Neural progenitor cell (in vitro differentiated cells): ENCODE measurements at regions not wholly inside any gene's neighbourhood (a gene's known extent, or its start where the extent isn't known, plus 50 kb on each side); places are given as distances from the start of the nearest gene placed in this dataset.

Source experiments
- DNase-seq: peaks from one replicate; pipeline ENCODE4 v3.0.0-alpha.2; 2016; ENCODE audit warnings: low spot score
- H2AFZ ChIP-seq: fragments of 200-600 bp; sonication (generic); replicated peaks from 2 replicates; pipeline ENCODE4 v1.6.1; 2016; ENCODE audit warnings: antibody characterized with exemption
- H3F3A ChIP-seq: fragments of 200-600 bp; sonication (generic); 2 replicates; pipeline ENCODE4 v1.6.1; 2016; ENCODE audit warnings: antibody characterized with exemption, low read depth
- H3K27ac ChIP-seq: fragments of 200-600 bp; sonication (generic); 2 replicates; pipeline ENCODE4 v1.5.1; 2016; ENCODE audit warnings: mild to moderate bottlenecking
- H3K27me3 ChIP-seq: fragments of 200-600 bp; sonication (generic); 2 replicates; pipeline ENCODE4 v1.6.1; 2016; ENCODE audit warnings: mild to moderate bottlenecking, moderate library complexity
- H3K36me3 ChIP-seq: fragments of 200-600 bp; sonication (generic); 2 replicates; pipeline ENCODE4 v1.5.1; 2016
- H3K4me1 ChIP-seq: fragments of 200-600 bp; sonication (generic); 2 replicates; pipeline ENCODE4 v1.6.1; 2016; ENCODE audit warnings: mixed run types
- H3K4me2 ChIP-seq: fragments of 200-600 bp; sonication (generic); 2 replicates; pipeline ENCODE4 v1.6.1; 2016
- H3K4me3 ChIP-seq: fragments of 200-600 bp; sonication (generic); 2 replicates; pipeline ENCODE4 v1.5.1; 2016
- H3K79me2 ChIP-seq: fragments of 200-600 bp; sonication (generic); 2 replicates; pipeline ENCODE4 v1.6.1; 2016; ENCODE audit warnings: low read depth
- H3K9ac ChIP-seq: fragments of 200-600 bp; sonication (generic); 2 replicates; pipeline ENCODE4 v1.6.1; 2016
- H3K9me3 ChIP-seq: fragments of 200-600 bp; sonication (generic); 2 replicates; pipeline ENCODE4 v1.5.1; 2016; ENCODE audit warnings: low read depth
- H4K20me1 ChIP-seq: fragments of 200-600 bp; sonication (generic); 2 replicates; pipeline ENCODE4 v1.6.1; 2016; ENCODE audit warnings: low read depth
- H3K27ac Mint-ChIP-seq: 3 replicates; pipeline ENCODE4 v1.8.0; 2021; ENCODE audit warnings: mixed read lengths
- H3K27me3 Mint-ChIP-seq: 2 replicates; pipeline ENCODE4 v1.8.0; 2022; ENCODE audit warnings: low read depth, mild to moderate bottlenecking, inconsistent platforms, moderate library complexity, mixed read lengths; ENCODE audit not compliant: insufficient read depth
- H3K36me3 Mint-ChIP-seq: 3 replicates; pipeline ENCODE4 v1.8.0; 2021; ENCODE audit warnings: mixed read lengths
- H3K4me1 Mint-ChIP-seq: 3 replicates; pipeline ENCODE4 v1.8.0; 2021; ENCODE audit warnings: mixed read lengths
- H3K4me3 Mint-ChIP-seq: 3 replicates; pipeline ENCODE4 v1.8.0; 2021; ENCODE audit warnings: mild to moderate bottlenecking, moderate library complexity, mixed read lengths
- H3K9me3 Mint-ChIP-seq: 3 replicates; pipeline ENCODE4 v1.8.0; 2020; ENCODE audit warnings: mixed read lengths
- CTCF ChIP-seq: fragments of 200-600 bp; sonication (generic); IDR thresholded peaks from 2 replicates; pipeline ENCODE4 v1.5.1; 2017; ENCODE audit warnings: antibody characterized with exemption, mild to moderate bottlenecking
- EZH2 ChIP-seq: fragments of 200-600 bp; sonication (generic); IDR thresholded peaks from 2 replicates; pipeline ENCODE4 v1.6.1; 2017; ENCODE audit warnings: antibody characterized with exemption, mild to moderate bottlenecking, moderate library complexity
- EZH2phosphoT487 ChIP-seq: fragments of 200-600 bp; sonication (generic); IDR thresholded peaks from 2 replicates; pipeline ENCODE4 v1.6.1; 2017; ENCODE audit warnings: antibody characterized with exemption

- Histone ChIP-seq H3K36me3 (no peaks in the 10 kb centered on the region), H3K4me2 (no peak overlapping the region), H3K9ac (no peak overlapping the region), H3K4me1 (no peaks in the 10 kb centered on the region), H3F3A (no peaks in the 10 kb centered on the region), H3K27ac (no peak overlapping the region), H2AFZ (no peak overlapping the region), H3K27me3 (no peaks in the 10 kb centered on the region), H4K20me1 (no peaks in the 10 kb centered on the region), H3K79me2 (no peaks in the 10 kb centered on the region), H3K9me3 (no peaks in the 10 kb centered on the region), H3K4me3 (no peak overlapping the region)
- Mint-ChIP-seq H3K27me3 (no peaks in the 10 kb centered on the region), H3K36me3 (no peaks in the 10 kb centered on the region), H3K27ac (no peak overlapping the region), H3K4me3 (no peak overlapping the region), H3K4me1 (peaks cover 25% of the 10 kb centered on the region), H3K9me3 (peaks cover 4% of the 10 kb centered on the region)
- TF ChIP-seq CTCF (peak; percentile 48), EZH2 (no peak)
- peak; percentile 26 for DNase-seq
Observed at GRCh38 chr10:85105614-85106255, 777.3 kb downstream of the CCSER2 start.

DNA sequence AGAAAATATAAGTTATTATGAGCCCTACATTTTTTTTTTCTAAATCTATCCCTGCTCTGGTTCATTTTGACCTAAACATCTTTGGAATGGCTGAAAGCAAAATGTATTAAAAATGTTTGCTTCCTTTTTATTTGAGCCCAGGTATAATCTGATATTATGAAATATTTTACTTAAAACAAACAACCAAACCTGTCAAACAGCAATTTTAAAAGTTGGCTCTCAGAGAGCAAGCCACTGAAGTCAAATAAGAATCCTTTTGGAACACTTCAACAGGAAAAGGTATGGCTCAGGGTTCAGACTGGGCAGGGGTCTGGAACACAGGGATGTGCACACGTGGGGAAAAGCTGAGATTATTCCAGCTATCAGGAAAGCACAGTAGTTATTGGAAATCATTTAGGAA is 782.9 kb downstream of the CCSER2 start:
- no peaks in the 10 kb centered on the region for H3K9me3 ChIP-seq
- no peak overlapping the region for H3K27ac ChIP-seq
- H3K4me2 ChIP-seq: no peak overlapping the region
- H3K36me3 ChIP-seq: no peaks in the 10 kb centered on the region
- no peaks in the 10 kb centered on the region for H3K27me3 Mint-ChIP-seq
- H4K20me1 ChIP-seq: no peaks in the 10 kb centered on the region
- no peak overlapping the region for H3K4me3 ChIP-seq
- TF ChIP-seq EZH2 (no peak), CTCF (no peak), EZH2phosphoT487 (no peak)
- H3K9me3 Mint-ChIP-seq: no peaks in the 10 kb centered on the region
- no peak overlapping the region for H3K9ac ChIP-seq
- H3K4me1 Mint-ChIP-seq: peaks cover 2% of the 10 kb centered on the region
- H3K36me3 Mint-ChIP-seq: no peaks in the 10 kb centered on the region
- no peaks in the 10 kb centered on the region for H3K27me3 ChIP-seq
- no peak overlapping the region for H3K27ac Mint-ChIP-seq
- H3K79me2 ChIP-seq: no peaks in the 10 kb centered on the region
- no peaks in the 10 kb centered on the region for H3F3A ChIP-seq
- no peak overlapping the region for H3K4me3 Mint-ChIP-seq
- H3K4me1 ChIP-seq: no peaks in the 10 kb centered on the region
- no peak overlapping the region for H2AFZ ChIP-seq
- DNase-seq: no peak

DNA sequence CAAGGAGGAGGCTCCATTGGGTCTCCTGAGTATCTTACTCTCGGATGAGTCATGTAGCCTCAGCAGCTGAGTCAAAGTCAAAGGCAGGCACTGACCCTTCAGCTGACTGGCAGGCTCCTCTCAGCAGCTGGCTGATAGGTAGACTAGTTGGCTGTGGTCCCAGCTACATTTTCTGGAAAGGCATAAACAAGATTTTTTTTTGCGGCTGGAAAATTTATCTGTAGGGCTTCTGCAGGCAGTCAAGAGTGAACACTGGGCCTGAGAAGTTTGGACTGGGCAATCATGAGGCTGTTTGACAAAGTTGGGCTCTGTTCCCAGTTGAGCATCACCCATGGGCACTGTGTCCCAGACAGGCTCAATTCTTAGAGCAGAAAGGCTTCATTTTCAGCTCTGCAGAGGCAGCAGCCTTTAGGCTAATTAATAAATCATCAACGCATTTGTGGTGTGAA is 796.2 kb downstream of the CCSER2 start:
- Histone ChIP-seq H3K79me2 (no peaks in the 10 kb centered on the region), H4K20me1 (no peaks in the 10 kb centered on the region), H3K9me3 (no peaks in the 10 kb centered on the region), H2AFZ (no peak overlapping the region), H3K27me3 (no peaks in the 10 kb centered on the region), H3F3A (no peaks in the 10 kb centered on the region), H3K27ac (no peak overlapping the region), H3K9ac (no peak overlapping the region), H3K4me1 (no peaks in the 10 kb centered on the region), H3K36me3 (no peaks in the 10 kb centered on the region), H3K4me2 (no peak overlapping the region), H3K4me3 (no peak overlapping the region)
- no peak for TF ChIP-seq CTCF
- TF ChIP-seq EZH2phosphoT487: no peak
- TF ChIP-seq EZH2: no peak
- Mint-ChIP-seq H3K36me3 (peaks cover 3% of the 10 kb centered on the region), H3K9me3 (peaks cover 9% of the 10 kb centered on the region), H3K27me3 (no peaks in the 10 kb centered on the region), H3K4me1 (no peaks in the 10 kb centered on the region), H3K4me3 (no peak overlapping the region), H3K27ac (no peak overlapping the region)
- no peak for DNase-seq
